ENCODE measurements at regions not wholly inside any gene's neighbourhood (a gene's known extent, or its start where the extent isn't known, plus 50 kb on each side); places are given as distances from the start of the nearest gene placed in this dataset.
"Not testable (repeated sequence)": the region's sequence is repeated elsewhere in the genome, so short reads cannot be mapped to it uniquely, and the experiment has no call there.

- DNase-seq (ENCODE audit: low read depth in 2 of 2): no peak
Observed at GRCh38 chr2:208608122-208608835, 201.7 kb downstream of the PTH2R start.

GRCh38 chr2:208609166-208609804, 202.7 kb downstream of the PTH2R start:
- DNase-seq (ENCODE audit: low read depth in 2 of 2): no peak

- DNase-seq (ENCODE audit: low read depth in 2 of 2): not testable (repeated sequence)
Observed at GRCh38 chr2:208615675-208616074, 209.1 kb downstream of the PTH2R start.

GRCh38 chr2:208618220-208618619, 211.6 kb downstream of the PTH2R start:
- DNase-seq (ENCODE audit: low read depth in 2 of 2): no peak

- no peak for DNase-seq (ENCODE audit: low read depth in 2 of 2)
Observed at GRCh38 chr2:208619993-208620392, 213.4 kb downstream of the PTH2R start.

- no peak for DNase-seq (ENCODE audit: low read depth in 2 of 2)
Observed at GRCh38 chr2:208620487-208620978, 213.9 kb downstream of the PTH2R start.

- DNase-seq (ENCODE audit: low read depth in 2 of 2): no peak
Observed at GRCh38 chr2:208627110-208627884, 220.7 kb downstream of the PTH2R start.

GRCh38 chr2:208627916-208628315, 221.3 kb downstream of the PTH2R start:
- no peak for DNase-seq (ENCODE audit: low read depth in 2 of 2)

- no peak for DNase-seq (ENCODE audit: low read depth in 2 of 2)
Observed at GRCh38 chr2:208638059-208638458, 231.5 kb downstream of the PTH2R start.

GRCh38 chr2:208642125-208642779, 235.7 kb downstream of the PTH2R start:
- DNase-seq (ENCODE audit: low read depth in 2 of 2): no peak

GRCh38 chr2:208643145-208643544, 236.6 kb downstream of the PTH2R start:
- DNase-seq (ENCODE audit: low read depth in 2 of 2): no peak

GRCh38 chr2:208645226-208645625, 238.6 kb downstream of the PTH2R start:
- no peak for DNase-seq (ENCODE audit: low read depth in 2 of 2)

GRCh38 chr2:208648368-208648767, 241.8 kb downstream of the PTH2R start:
- DNase-seq (ENCODE audit: low read depth in 2 of 2): no peak

- DNase-seq (ENCODE audit: low read depth in 2 of 2): no peak
Observed at GRCh38 chr2:208653383-208653782, 246.8 kb downstream of the PTH2R start.

GRCh38 chr2:208654056-208654455, 247.5 kb downstream of the PTH2R start:
- no peak for DNase-seq (ENCODE audit: low read depth in 2 of 2)

- no peak for DNase-seq (ENCODE audit: low read depth in 2 of 2)
Observed at GRCh38 chr2:208657468-208657867, 250.9 kb downstream of the PTH2R start.

- DNase-seq (ENCODE audit: low read depth in 2 of 2): no peak
Observed at GRCh38 chr2:208669394-208669793, 262.8 kb downstream of the PTH2R start.

- no peak for DNase-seq (ENCODE audit: low read depth in 2 of 2)
Observed at GRCh38 chr2:208671284-208671683, 264.7 kb downstream of the PTH2R start.

- DNase-seq (ENCODE audit: low read depth in 2 of 2): no peak
Observed at GRCh38 chr2:208671886-208672680, 265.5 kb downstream of the PTH2R start.

GRCh38 chr2:208673631-208674030, 267.0 kb downstream of the PTH2R start:
- no peak for DNase-seq (ENCODE audit: low read depth in 2 of 2)

- DNase-seq (ENCODE audit: low read depth in 2 of 2): no peak
Observed at GRCh38 chr2:208674919-208675318, 268.3 kb downstream of the PTH2R start.

Measured in stimulated activated CD4-positive, alpha-beta T cell treated with anti-CD3 and anti-CD28 coated beads, Interleukin-4, amount 100 ng/mL, for 48 hours (primary cell).